NCI-H460 (cell line): ENCODE measurements at regions not wholly inside any gene's neighbourhood (a gene's known extent, or its start where the extent isn't known, plus 50 kb on each side); places are given as distances from the start of the nearest gene placed in this dataset.
"Not testable (repeated sequence)": the region's sequence is repeated elsewhere in the genome, so short reads cannot be mapped to it uniquely, and the experiment has no call there.

ENCODE experiments used
- DNase-seq: peaks from one replicate; pipeline ENCODE4 v3.0.0-alpha.2; 2016; ENCODE audit warnings: low read depth; ENCODE audit errors: extremely low read depth

DNA sequence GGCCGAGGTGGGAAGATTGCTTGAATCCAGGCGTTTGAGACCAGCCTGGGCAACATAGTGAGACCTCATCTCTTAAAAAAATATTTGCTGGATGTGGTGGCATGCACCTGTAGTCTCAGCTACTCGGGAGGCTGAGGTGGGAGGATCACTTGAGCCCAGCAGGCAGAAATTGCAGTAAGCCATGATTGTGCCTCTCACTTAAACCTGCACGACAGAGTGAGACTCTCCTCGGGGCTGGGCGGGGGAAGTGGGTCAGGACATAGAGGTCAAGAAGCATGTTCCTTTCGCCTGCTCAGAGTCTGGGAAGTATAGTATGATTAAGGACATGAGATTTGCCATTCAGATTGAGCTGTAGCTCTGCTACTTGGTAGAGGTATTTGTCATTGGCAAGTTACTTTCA is 52.3 kb downstream of the SEPTIN7 start:
- not testable (repeated sequence) for DNase-seq

- DNase-seq: no peak
These were observed 53.5 kb downstream of the SEPTIN7 start for GRCh38 chr7:35854311-35854710.

GRCh38 chr7:35856175-35856574 is 55.3 kb downstream of the SEPTIN7 start:
- no peak for DNase-seq

- no peak for DNase-seq
These were observed 59.8 kb downstream of the SEPTIN7 start for GRCh38 chr7:35860664-35861063.

DNA sequence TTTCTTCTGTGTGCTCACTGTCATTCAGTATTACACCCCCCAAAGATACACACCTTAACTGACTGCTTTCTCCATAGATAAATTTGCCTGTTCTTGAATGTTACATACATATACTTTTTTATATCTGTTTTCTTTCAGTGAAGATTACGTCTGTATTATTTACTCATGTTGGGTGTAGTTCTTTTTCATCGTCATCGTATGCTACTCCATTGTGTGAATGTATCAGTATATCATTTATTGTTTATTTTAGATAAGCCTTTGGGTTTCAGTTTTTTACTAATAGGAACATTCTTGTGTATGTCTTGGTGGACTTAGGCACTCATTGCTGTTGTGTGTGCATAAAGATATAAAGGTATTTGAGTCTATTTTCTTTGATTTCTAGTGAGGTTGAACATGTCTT is 64.4 kb downstream of the SEPTIN7 start:
- no peak for DNase-seq

DNA sequence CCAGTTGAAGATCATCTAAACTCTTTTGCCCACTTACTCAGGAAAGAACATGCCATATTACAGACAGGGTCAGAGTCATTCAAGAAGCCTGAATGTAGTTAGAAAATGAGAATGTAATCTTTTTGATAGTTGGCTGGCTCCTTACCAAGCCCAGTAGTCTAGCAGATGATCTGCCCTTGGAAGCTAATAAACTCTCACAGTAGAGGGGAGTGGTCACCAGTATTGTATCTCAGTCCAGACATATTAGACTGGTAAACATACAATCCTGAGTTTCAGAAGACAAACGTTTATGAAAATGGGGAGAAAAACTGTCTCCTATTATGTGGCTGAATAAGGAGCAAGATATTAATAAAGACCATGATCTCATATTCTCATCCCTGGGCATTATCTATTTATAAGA is 65.3 kb downstream of the SEPTIN7 start:
- DNase-seq: no peak

DNA sequence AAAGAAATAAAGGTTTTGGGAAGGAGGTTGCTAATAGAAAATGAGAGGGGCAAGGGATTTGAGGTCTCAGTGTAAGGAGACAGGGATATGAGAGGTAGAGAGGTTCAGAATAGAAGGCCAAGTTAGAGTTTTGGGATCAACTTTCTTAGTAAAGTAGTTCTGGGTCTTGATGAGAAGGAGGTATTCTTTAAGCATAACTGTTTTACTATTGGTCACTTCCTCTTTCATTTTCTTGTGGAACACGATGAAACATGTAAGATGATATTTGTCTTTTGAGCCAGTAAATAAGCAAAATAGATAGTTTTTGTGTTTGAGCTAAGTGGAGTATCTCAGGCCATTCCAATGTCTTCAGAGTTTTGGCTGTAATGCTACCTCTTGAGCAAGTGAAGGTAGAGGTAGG is 68.3 kb downstream of the SEPTIN7 start:
- DNase-seq: not testable (repeated sequence)

- no peak for DNase-seq
These were observed 69.0 kb downstream of the SEPTIN7 start for GRCh38 chr7:35869810-35870209.

DNA sequence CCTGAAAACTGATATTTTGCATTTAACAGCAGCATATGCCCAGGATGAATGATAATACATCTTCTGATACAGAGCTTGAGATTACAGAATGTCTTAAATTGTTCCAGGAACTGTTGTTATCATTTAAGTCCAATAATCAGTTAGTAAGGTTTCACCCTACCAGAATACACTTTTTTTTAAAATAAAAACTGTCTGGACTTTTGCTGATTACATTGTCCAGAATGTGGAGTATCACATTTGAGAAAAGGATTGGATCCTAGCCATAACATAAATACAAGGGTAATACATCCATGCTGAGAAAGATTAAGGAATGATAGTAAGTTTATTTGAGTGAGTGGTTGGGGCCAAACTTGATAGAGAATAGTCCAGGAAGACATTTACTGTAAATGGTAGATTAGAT is 71.0 kb downstream of the SEPTIN7 start:
- DNase-seq: no peak

DNA sequence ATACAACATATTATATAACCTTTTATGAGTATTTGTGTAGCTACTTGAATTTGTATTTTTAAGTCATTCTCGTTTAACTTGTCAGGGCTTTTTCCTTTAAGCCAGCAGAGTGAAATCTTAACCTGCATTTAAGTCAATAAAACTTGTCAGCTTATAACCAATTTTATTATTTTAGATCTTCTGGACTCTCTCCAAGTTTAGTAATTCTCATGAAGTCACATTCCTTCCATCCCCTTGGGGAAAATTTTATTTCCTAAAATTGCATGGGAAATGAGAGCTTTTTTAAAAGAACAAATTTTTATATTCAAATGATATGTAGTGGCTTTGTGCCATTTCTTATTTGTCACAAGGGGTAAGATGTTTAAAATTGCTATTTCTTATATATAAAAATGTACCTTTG is 74.0 kb downstream of the SEPTIN7 start:
- DNase-seq: no peak

GRCh38 chr7:35875292-35875691 is 74.4 kb downstream of the SEPTIN7 start:
- DNase-seq: no peak

GRCh38 chr7:35878351-35878750 is 77.5 kb downstream of the SEPTIN7 start:
- no peak for DNase-seq

DNA sequence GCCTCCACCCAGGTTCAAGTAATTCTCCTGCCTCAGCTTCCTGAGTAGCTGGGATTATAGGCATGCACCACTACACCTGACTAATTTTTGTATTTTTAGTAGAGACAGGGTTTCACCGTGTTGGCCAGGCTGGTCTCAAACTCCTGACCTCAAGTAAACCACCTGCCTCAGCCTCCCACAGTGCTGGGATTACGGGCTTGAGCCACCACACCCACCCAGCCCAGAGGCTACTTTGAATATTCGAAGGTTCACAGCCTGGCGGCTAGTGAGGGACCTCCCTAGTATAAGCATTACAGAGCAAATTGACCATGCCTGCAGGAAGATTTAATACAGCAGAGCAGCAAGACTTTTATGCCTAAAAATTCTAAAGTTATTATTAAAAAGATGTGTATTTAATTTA is 86.6 kb downstream of the SEPTIN7 start:
- DNase-seq: not testable (repeated sequence)

GRCh38 chr7:35889001-35889400 is 88.1 kb downstream of the SEPTIN7 start:
- DNase-seq: no peak

GRCh38 chr7:35889870-35890269 is 89.0 kb downstream of the SEPTIN7 start:
- no peak for DNase-seq

- DNase-seq: no peak
These were observed 90.4 kb downstream of the SEPTIN7 start for GRCh38 chr7:35891004-35891830.

- DNase-seq: no peak
These were observed 92.8 kb downstream of the SEPTIN7 start for GRCh38 chr7:35893649-35894048.

GRCh38 chr7:35894721-35895120 is 93.9 kb downstream of the SEPTIN7 start:
- no peak for DNase-seq

DNA sequence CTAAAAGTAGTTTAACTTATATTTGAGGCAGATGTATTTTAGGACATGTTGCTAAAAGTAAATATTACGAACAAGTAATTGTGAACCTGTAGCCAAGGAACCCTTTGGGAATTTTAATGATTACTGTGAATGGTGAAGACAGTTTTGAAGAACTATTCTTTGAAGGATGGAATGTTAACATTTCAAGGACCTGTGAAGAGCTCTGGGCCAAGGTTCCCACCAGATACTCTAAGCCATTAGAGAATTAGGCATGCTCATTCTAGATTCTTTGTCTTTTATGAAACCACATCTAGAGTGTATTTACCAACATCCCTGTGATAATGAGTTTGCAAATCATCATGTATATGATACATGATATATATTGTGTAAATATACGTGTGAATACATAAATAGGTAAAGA is 99.8 kb downstream of the SEPTIN7 start:
- no peak for DNase-seq

DNA sequence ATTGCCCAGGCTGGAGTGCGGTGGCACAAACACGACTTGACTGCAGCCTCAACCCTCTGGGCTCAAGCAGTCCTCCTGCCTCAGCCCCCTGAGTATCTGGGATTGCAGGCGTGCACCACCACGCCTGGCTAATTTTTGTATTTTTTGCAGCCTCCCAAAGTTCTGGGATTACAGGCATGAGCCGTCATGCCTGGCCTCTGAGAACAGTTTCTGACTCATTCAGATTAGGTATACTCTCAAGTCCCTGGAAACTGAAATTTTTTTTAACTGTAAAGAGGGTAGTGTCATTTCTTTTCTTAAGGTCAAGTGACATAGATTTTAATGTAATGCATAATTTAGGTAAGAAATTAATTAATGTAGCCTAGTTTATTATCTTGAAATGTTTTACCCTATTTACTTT is 104.7 kb downstream of the SEPTIN7 start:
- no peak for DNase-seq

DNA sequence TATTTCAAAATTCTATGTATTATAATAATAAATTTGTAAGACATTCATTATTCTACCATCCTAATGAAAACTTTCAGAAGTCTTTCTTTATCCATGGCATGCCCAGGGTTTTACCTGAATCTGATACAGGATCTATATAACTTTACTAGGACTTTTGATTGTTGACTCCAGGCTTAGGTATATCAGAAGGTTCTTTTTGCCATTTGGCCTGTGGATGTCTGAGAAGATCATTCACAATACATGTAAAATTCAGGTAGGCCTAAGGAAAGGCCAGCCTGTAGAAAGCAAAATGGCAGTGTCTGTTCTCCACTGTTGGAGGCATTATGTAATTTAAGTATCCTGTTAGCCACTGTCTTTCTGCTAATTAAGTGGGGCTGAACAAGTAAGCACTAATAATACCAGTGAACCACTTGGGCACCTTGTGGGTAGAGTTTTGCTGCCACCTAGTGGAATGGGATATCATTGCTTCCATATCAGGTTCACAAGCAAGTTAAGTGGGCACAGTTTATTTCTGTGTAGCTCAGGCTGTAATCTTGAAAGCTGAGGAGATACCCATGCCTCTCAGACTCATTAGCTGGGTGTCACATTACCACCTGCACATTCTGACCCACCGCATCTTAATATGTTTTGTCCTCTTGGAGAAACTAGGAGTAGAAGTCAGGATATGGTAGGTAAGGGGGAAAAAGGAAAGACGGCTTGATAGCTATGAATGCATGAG is 105.5 kb downstream of the SEPTIN7 start:
- DNase-seq: peak; percentile 70
